ENCODE measurements at regions not wholly inside any gene's neighbourhood (a gene's known extent, or its start where the extent isn't known, plus 50 kb on each side); places are given as distances from the start of the nearest gene placed in this dataset.

DNA sequence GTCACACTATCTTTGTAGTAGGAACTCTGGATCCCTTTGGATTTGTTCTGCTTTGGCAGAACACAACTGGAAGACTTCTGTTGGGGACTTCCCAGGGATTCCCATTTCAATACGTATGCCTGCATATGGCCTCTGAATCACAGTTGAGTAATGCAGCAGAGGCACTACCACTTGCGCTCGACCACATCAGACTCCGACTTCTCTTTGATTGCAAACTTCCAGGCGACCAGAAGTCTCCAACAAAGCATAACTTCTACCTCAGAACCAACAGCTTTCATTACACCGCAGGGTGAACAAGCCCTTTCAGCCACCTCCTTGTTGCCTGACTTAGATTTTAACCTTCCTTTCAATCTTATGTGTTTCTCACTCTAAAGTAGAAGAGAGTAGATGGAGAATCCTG lies 924.4 kb downstream of the IGSF11 start:
- 79 to 84% (median 80%) methylated on average over 6 of the region's 6 CpGs for WGBS, 3 donors
- ATAC-seq (no peak), DNase-seq (no peak)
- Histone ChIP-seq H3K27ac (no peak overlapping the region), H3K27me3 (ENCODE audit: insufficient read depth in 3 of 3, low read length in 2 of 3) (no peaks in the 10 kb centered on the region), H3K36me3 (ENCODE audit: insufficient read depth in 1 of 2, low read depth in 1 of 2) (no peaks in the 10 kb centered on the region), H3K9me3 (no peaks in the 10 kb centered on the region), H3K4me1 (no peaks in the 10 kb centered on the region), H3K4me3 (no peak overlapping the region)
- intact Hi-C loops (cut with DNase I): no loop called here
- TF ChIP-seq, protein P1, sequence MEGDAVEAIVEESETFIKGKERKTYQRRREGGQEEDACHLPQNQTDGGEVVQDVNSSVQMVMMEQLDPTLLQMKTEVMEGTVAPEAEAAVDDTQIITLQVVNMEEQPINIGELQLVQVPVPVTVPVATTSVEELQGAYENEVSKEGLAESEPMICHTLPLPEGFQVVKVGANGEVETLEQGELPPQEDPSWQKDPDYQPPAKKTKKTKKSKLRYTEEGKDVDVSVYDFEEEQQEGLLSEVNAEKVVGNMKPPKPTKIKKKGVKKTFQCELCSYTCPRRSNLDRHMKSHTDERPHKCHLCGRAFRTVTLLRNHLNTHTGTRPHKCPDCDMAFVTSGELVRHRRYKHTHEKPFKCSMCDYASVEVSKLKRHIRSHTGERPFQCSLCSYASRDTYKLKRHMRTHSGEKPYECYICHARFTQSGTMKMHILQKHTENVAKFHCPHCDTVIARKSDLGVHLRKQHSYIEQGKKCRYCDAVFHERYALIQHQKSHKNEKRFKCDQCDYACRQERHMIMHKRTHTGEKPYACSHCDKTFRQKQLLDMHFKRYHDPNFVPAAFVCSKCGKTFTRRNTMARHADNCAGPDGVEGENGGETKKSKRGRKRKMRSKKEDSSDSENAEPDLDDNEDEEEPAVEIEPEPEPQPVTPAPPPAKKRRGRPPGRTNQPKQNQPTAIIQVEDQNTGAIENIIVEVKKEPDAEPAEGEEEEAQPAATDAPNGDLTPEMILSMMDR (IDR thresholded peaks at IDR 0.05): no peak

DNA sequence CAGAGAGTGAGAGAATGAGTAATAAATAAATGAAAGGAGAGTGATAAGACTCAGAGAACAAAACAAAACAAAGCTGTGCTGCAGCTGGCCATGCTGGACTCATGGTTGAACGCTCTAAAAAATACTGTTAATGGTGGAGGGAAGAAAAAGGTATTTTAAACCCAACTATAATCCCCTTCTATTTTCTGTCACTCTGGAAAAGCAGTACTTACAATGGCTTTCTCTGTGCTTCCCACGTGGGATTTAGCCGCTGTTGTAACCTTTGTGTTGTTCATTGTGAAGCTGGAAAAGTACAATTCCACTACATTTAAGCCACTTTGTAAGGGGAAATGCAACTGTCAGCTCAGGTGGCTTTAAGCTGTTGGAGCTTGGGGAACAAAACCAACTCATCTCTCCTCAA lies 917.7 kb downstream of the IGSF11 start:
- no peak for DNase-seq
- H3K27ac ChIP-seq: no peak overlapping the region
- H3K4me1 ChIP-seq: no peaks in the 10 kb centered on the region
- 47 to 51% (median 47%) methylated on average over 3 of the region's 3 CpGs for WGBS, 3 donors
- no peaks in the 10 kb centered on the region for H3K9me3 ChIP-seq
- no peaks in the 10 kb centered on the region for H3K36me3 ChIP-seq (ENCODE audit: insufficient read depth in 1 of 2, low read depth in 1 of 2)
- H3K4me3 ChIP-seq: no peak overlapping the region
- intact Hi-C loops (cut with DNase I): no loop called here
- TF ChIP-seq, protein P1 (IDR thresholded peaks at IDR 0.05): no peak
- no peaks in the 10 kb centered on the region for H3K27me3 ChIP-seq (ENCODE audit: insufficient read depth in 3 of 3, low read length in 2 of 3)
- ATAC-seq: no peak

DNA sequence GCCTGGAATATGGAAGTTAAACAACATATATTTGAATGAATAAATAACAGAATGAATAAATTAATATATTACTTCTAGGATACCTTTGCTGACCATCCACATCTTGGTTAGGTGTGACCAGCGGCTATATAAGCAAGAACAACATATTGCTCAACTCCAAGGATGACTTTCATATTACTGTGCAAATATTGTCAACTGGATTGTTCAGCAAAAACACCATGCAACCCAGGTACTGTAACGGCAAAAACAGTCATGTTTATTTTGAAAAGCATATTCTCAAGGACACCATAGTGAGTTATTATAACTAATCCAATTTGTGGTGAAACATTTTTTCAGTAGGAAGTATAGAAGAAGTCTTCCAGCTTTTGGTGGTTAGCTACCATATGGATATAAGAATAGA lies 907.9 kb downstream of the IGSF11 start:
- TF ChIP-seq, protein P1 (IDR thresholded peaks at IDR 0.05): no peak
- Histone ChIP-seq H3K27me3 (ENCODE audit: insufficient read depth in 3 of 3, low read length in 2 of 3) (no peaks in the 10 kb centered on the region), H3K4me3 (no peak overlapping the region), H3K4me1 (no peaks in the 10 kb centered on the region), H3K9me3 (no peaks in the 10 kb centered on the region), H3K36me3 (ENCODE audit: insufficient read depth in 1 of 2, low read depth in 1 of 2) (no peaks in the 10 kb centered on the region), H3K27ac (no peak overlapping the region)
- DNase-seq (no peak), ATAC-seq (no peak)
- 79 to 89% (median 85%) methylated on average over 2 of the region's 2 CpGs for WGBS, 3 donors
- intact Hi-C loops (cut with DNase I): no loop called here

DNA sequence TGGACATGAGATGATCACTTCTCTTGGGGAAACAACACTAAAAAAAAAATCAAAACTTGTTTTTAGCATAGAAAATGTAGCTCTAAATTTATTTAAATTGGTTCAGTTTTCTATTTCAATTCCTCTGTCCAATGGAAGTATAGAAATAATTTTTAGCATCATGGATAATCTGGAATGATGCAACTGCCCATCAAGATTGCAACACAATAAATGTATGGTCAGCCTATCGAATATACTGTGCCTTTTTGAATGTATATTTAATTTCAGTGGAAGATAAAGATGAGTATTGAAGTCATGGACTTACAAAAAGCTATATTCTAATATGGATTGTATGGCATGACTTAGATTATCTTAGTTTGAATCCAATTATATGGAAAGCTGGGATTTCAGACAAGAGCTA lies 906.7 kb downstream of the IGSF11 start:
- 17 to 67% (median 57%) methylated on average over 1 of the region's 1 CpG for WGBS, 3 donors
- ATAC-seq: no peak
- intact Hi-C loops (cut with DNase I): no loop called here

DNA sequence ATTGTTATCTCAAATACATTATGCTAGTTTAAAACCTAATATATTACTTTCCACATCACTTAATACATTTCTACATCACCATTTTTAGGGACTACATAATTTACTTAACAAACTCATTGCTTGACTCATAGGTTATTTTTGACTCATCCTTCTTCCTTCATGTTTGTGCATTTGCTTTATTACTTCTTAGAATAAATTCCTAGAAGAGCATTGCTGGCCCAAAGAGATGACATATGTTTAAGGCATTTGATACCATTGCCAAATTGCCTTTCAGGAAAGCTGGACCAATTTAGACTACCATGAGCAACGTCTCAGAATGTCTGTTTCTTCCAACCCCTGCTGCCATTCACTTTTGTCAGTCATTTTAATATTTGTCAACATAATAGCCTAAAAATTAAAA lies 905.8 kb downstream of the IGSF11 start:
- H3K36me3 ChIP-seq (ENCODE audit: insufficient read depth in 1 of 2, low read depth in 1 of 2): no peaks in the 10 kb centered on the region
- TF ChIP-seq, protein P1 (IDR thresholded peaks at IDR 0.05): no peak
- no peak overlapping the region for H3K27ac ChIP-seq
- intact Hi-C loops (cut with DNase I): no loop called here
- ATAC-seq (no peak), DNase-seq (no peak)
- no peaks in the 10 kb centered on the region for H3K4me1 ChIP-seq
- H3K4me3 ChIP-seq: no peak overlapping the region
- 3 to 10% (median 4%) methylated on average over 1 of the region's 1 CpG for WGBS, 3 donors
- H3K27me3 ChIP-seq (ENCODE audit: insufficient read depth in 3 of 3, low read length in 2 of 3): no peaks in the 10 kb centered on the region
- no peaks in the 10 kb centered on the region for H3K9me3 ChIP-seq

More for the DNA sequence above, 906.7 kb downstream of the IGSF11 start:
- no peaks in the 10 kb centered on the region for H3K27me3 ChIP-seq (ENCODE audit: insufficient read depth in 3 of 3, low read length in 2 of 3)
- H3K9me3 ChIP-seq: no peaks in the 10 kb centered on the region
- H3K36me3 ChIP-seq (ENCODE audit: insufficient read depth in 1 of 2, low read depth in 1 of 2): no peaks in the 10 kb centered on the region
- no peak overlapping the region for H3K27ac ChIP-seq
- TF ChIP-seq, protein P1 (IDR thresholded peaks at IDR 0.05): no peak
- no peaks in the 10 kb centered on the region for H3K4me1 ChIP-seq
- no peak for DNase-seq
- H3K4me3 ChIP-seq: no peak overlapping the region
